HepG2 (cell line): ENCODE measurements at regions not wholly inside any gene's neighbourhood (a gene's known extent, or its start where the extent isn't known, plus 50 kb on each side); places are given as distances from the start of the nearest gene placed in this dataset.
A peak's percentile ranks its signal among the peaks of the same experiment; 100 is the strongest.

ENCODE experiments used
- AKNA ChIP-seq: sonication (generic); formaldehyde crosslinking; IDR thresholded peaks from 2 replicates; pipeline ENCODE4 v1.4.0; 2020; ENCODE audit warnings: missing genetic modification reagents, borderline replicate concordance
- EP300 ChIP-seq, 3 experiments: sonication (generic) in 1 of 3; formaldehyde crosslinking in 1 of 3; IDR thresholded peaks; 2 replicates each; pipeline versions ENCODE4 v1.5.1 to v1.6.1; 2011 to 2020; ENCODE audit warnings: low read depth in 2 of 3, low read length in 2 of 3, borderline replicate concordance in 1 of 3, improper control_type of control experiment in 1 of 3, mild to moderate bottlenecking in 1 of 3, missing genetic modification reagents in 1 of 3, moderate library complexity in 1 of 3
- EZH2 ChIP-seq: conservative IDR thresholded peaks from 2 replicates; pipeline ENCODE4 v1.6.1; 2012; ENCODE audit warnings: mild to moderate bottlenecking, low read depth, low read length, moderate library complexity
- GZF1 ChIP-seq: sonication (generic); formaldehyde crosslinking; IDR thresholded peaks from 2 replicates; pipeline ENCODE4 v1.5.1; 2020; ENCODE audit warnings: mild to moderate bottlenecking, missing genetic modification reagents
- HIVEP1 ChIP-seq: sonication (generic); formaldehyde crosslinking; IDR thresholded peaks from 2 replicates; pipeline ENCODE4 v1.4.0; 2020; ENCODE audit warnings: mild to moderate bottlenecking, missing genetic modification reagents
- HNF4G ChIP-seq, 2 experiments: sonication (generic) in 1 of 2; formaldehyde crosslinking in 1 of 2; IDR thresholded peaks; 2 replicates each; pipeline versions ENCODE4 v1.4.0 to v1.6.1; 2011 to 2020; ENCODE audit warnings: borderline replicate concordance in 2 of 2, low read depth in 2 of 2, mild to moderate bottlenecking in 2 of 2, low read length in 1 of 2, missing genetic modification reagents in 1 of 2, moderate library complexity in 1 of 2
- HNRNPH1 ChIP-seq: fragments of 200-400 bp; formaldehyde crosslinking; optimal IDR thresholded peaks from 2 replicates; pipeline ENCODE3; 2017; ENCODE audit warnings: mild to moderate bottlenecking, low read depth, low read length
- JUN ChIP-seq: sonication (generic); formaldehyde crosslinking; IDR thresholded peaks from 2 replicates; pipeline ENCODE4 v1.4.0; 2020; ENCODE audit warnings: mild to moderate bottlenecking, missing genetic modification reagents
- JUNB ChIP-seq: sonication (generic); formaldehyde crosslinking; IDR thresholded peaks from 2 replicates; pipeline ENCODE4 v1.8.0; 2022; ENCODE audit warnings: missing genetic modification reagents, mild to moderate bottlenecking, borderline replicate concordance
- KDM5B ChIP-seq: sonication (generic); formaldehyde crosslinking; IDR thresholded peaks from 2 replicates; pipeline ENCODE4 v1.4.0; 2020; ENCODE audit warnings: missing genetic modification reagents, mild to moderate bottlenecking, borderline replicate concordance
- LCORL ChIP-seq, 2 experiments: fragments of 450-650 bp in 1 of 2; sonication (generic) in 1 of 2; formaldehyde crosslinking in 1 of 2; IDR thresholded peaks; 2 replicates each; pipeline versions ENCODE4 v1.5.0 to v1.6.1; 2017 to 2020; ENCODE audit warnings: antibody characterized with exemption in 1 of 2, missing genetic modification reagents in 1 of 2
- MEF2D ChIP-seq: sonication (generic); formaldehyde crosslinking; IDR thresholded peaks from 2 replicates; pipeline ENCODE4 v1.5.1; 2020; ENCODE audit warnings: mild to moderate bottlenecking, missing genetic modification reagents
- NRL ChIP-seq: sonication (generic); formaldehyde crosslinking; IDR thresholded peaks from 2 replicates; pipeline ENCODE4 v1.5.0; 2020; ENCODE audit warnings: missing genetic modification reagents, mild to moderate bottlenecking, moderate library complexity, borderline replicate concordance
- RBFOX2 ChIP-seq: fragments of 200-400 bp; formaldehyde crosslinking; IDR thresholded peaks from 2 replicates; pipeline ENCODE4 v1.6.1; 2017; ENCODE audit warnings: low read depth, mild to moderate bottlenecking, low read length
- SOX13 ChIP-seq, 3 experiments: fragments of 450-650 bp in 1 of 3; sonication (generic) in 1 of 3; formaldehyde crosslinking in 1 of 3; IDR thresholded peaks in 2 of 3; conservative IDR thresholded peaks in 1 of 3; 2 replicates each; pipeline versions ENCODE4 v1.5.0 to v1.6.1; 2016 to 2020; ENCODE audit warnings: antibody characterized with exemption in 1 of 3, mild to moderate bottlenecking in 1 of 3, missing compliant biosample characterization in 1 of 3, missing genetic modification reagents in 1 of 3, moderate library complexity in 1 of 3
- TAF1 ChIP-seq: sonication (generic); formaldehyde crosslinking; IDR thresholded peaks from 2 replicates; pipeline ENCODE4 v1.4.0; 2020; ENCODE audit warnings: missing genetic modification reagents
- ZNF180 ChIP-seq: sonication (generic); formaldehyde crosslinking; IDR thresholded peaks from 2 replicates; pipeline ENCODE4 v1.4.0; 2020; ENCODE audit warnings: low read depth, missing genetic modification reagents, borderline replicate concordance
- ZNF253 ChIP-seq: sonication (generic); formaldehyde crosslinking; IDR thresholded peaks from 2 replicates; pipeline ENCODE4 v1.8.0; 2022; ENCODE audit warnings: mild to moderate bottlenecking, missing genetic modification reagents, borderline replicate concordance
- ZNF3 ChIP-seq: IDR thresholded peaks from 2 replicates; pipeline ENCODE4 v1.7.0; 2017; ENCODE audit warnings: inconsistent platforms
- ZNF773 ChIP-seq: sonication (generic); formaldehyde crosslinking; IDR thresholded peaks from 2 replicates; pipeline ENCODE4 v1.4.0; 2020; ENCODE audit warnings: missing genetic modification reagents, borderline replicate concordance
- ZNF780A ChIP-seq: sonication (generic); formaldehyde crosslinking; IDR thresholded peaks from 2 replicates; pipeline ENCODE4 v1.8.0; 2022; ENCODE audit warnings: mild to moderate bottlenecking, missing genetic modification reagents, moderate library complexity
- ZSCAN25 ChIP-seq: sonication (generic); formaldehyde crosslinking; IDR thresholded peaks from 2 replicates; pipeline ENCODE4 v1.8.0; 2022; ENCODE audit warnings: mild to moderate bottlenecking, missing genetic modification reagents
- ZSCAN29 ChIP-seq: sonication (generic); formaldehyde crosslinking; conservative IDR thresholded peaks from 2 replicates; pipeline ENCODE4 v1.4.0; 2020; ENCODE audit warnings: mild to moderate bottlenecking, missing genetic modification reagents

GRCh38 chr2:42974721-42975717 is 182.6 kb upstream of the HAAO start (continued):
- TF ChIP-seq EZH2 (no peak), GZF1 (CRISPR knock-in tag) (no peak), EP300 (IDR thresholded peaks at IDR 0.05; ENCODE audit: low read depth in 2 of 2, low read length in 2 of 2) (peak; percentile 63 to 93; a peak in 3 of 4 replicates), EP300 (CRISPR knock-in tag; IDR thresholded peaks at IDR 0.05; ENCODE audit: borderline replicate concordance) (peak; percentile 91), NRL (CRISPR knock-in tag) (peak; percentile 93), ZNF780A (CRISPR knock-in tag) (no peak), RBFOX2 (peak; percentile 95), MEF2D (peak; percentile 86), ZNF3 (no peak), KDM5B (CRISPR knock-in tag) (peak; percentile 97), ZSCAN29 (CRISPR knock-in tag) (peak; percentile 94), TAF1 (CRISPR knock-in tag) (peak; percentile 61; the same call in 1 of the 2 replicates), SOX13 (IDR thresholded peaks at IDR 0.05) (0 out of 2 replicates have a peak, but pooled peaks have one; percentile 12), SOX13 (CRISPR knock-in tag; conservative IDR thresholded peaks at IDR 0.05 in 1 of 2, IDR thresholded peaks at IDR 0.05 in 1 of 2) (peak in 1 of 2 experiments; percentile 83; a peak in 2 of 4 replicates), HNRNPH1 (no peak), HNF4G (IDR thresholded peaks at IDR 0.05; ENCODE audit: borderline replicate concordance, low read depth, low read length) (peak; percentile 97), HNF4G (CRISPR knock-in tag; IDR thresholded peaks at IDR 0.05; ENCODE audit: borderline replicate concordance, low read depth) (peak; percentile 92; the same call in 1 of the 2 replicates), JUNB (CRISPR knock-in tag) (no peak), LCORL (IDR thresholded peaks at IDR 0.05) (peak; percentile 87), LCORL (CRISPR knock-in tag; IDR thresholded peaks at IDR 0.05) (peak; percentile 100), HIVEP1 (peak; percentile 100), ZNF180 (no peak), ZSCAN25 (CRISPR knock-in tag) (peak; percentile 92), AKNA (no peak), ZNF773 (CRISPR knock-in tag) (peak; percentile 36; the same call in 1 of the 2 replicates), ZNF253 (CRISPR knock-in tag) (no peak), JUN (peak; percentile 99)
